Esophagus muscularis mucosa (tissue), 4 donors: ENCODE measurements at regions not wholly inside any gene's neighbourhood (a gene's known extent, or its start where the extent isn't known, plus 50 kb on each side); places are given as distances from the start of the nearest gene placed in this dataset.

Experiments used
- CTCF ChIP-seq, 3 experiments: fragments of 200-600 bp in 2 of 3; fragments of 450-650 bp in 1 of 3; sonication (generic) in 2 of 3; IDR thresholded peaks; one replicate each; pipeline ENCODE4 v1.5.1; 2017 to 2019; ENCODE audit warnings: antibody characterized with exemption in 3 of 3, mild to moderate bottlenecking in 2 of 3, moderate library complexity in 1 of 3
- EP300 ChIP-seq: sonication (generic); formaldehyde crosslinking; IDR thresholded peaks from one replicate; pipeline ENCODE4 v1.6.1; 2017; ENCODE audit warnings: antibody characterized with exemption
- POLR2A ChIP-seq: fragments of 450-650 bp; IDR thresholded peaks from one replicate; pipeline ENCODE4 v1.6.1; 2017; ENCODE audit warnings: antibody characterized with exemption, moderate library complexity, mild to moderate bottlenecking, low read depth

- no peak for TF ChIP-seq CTCF (IDR thresholded peaks at IDR 0.05)
- no peak for TF ChIP-seq POLR2A
- no peak for TF ChIP-seq EP300
These were observed 270.6 kb downstream of the TBL1XR1 start for GRCh38 chr3:176926688-176927087.
